ENCODE measurements at regions not wholly inside any gene's neighbourhood (a gene's known extent, or its start where the extent isn't known, plus 50 kb on each side); places are given as distances from the start of the nearest gene placed in this dataset.

DNA sequence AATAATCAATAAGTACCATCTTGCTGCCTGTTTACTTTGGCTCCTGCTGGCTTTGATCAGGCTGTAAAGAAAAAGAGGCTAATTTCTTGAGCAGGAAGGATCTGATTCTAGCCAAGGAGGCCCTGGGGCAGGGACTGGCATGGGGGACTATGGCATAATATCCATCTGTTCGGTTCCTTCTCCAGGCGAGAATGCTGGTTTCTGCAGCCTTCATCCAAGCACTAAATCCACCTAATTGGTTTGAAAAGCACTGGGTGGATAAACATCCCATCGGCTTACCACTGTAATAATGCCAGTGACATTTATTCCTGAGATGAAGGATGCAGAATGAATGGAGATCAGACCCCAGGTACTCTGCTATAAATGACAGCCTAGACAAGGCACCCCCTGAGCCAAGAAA lies 180.0 kb upstream of the ASIC2 start:
- no peak for DNase-seq (ENCODE audit: extremely low read depth, low read depth, low spot score)

- no peak for DNase-seq (ENCODE audit: extremely low read depth, low read depth, low spot score)
Observed at GRCh38 chr17:33474789-33475188, 181.7 kb upstream of the ASIC2 start.

- DNase-seq (ENCODE audit: extremely low read depth, low read depth, low spot score), result no peak
Observed at GRCh38 chr17:33475594-33475993, 182.5 kb upstream of the ASIC2 start.

DNA sequence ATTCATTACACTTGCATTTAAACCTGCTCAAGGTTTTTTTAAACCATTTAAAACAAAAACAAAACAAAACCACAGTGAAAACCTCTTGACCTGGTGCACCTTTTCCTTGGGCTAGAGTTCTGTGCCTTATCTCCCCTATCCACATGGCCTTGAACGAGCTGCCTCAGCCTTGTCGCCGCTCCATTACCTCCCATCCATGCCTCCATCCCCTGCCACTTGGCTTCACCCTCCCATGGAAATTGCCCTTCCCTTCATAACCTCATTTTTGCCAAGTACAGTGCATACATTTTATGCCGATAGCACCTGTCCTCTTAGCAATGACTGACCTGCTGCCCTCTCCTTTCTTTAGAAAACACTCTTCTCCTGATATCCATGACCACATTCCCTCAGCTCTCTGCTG lies 188.6 kb upstream of the ASIC2 start:
- no peak for DNase-seq (ENCODE audit: extremely low read depth, low read depth, low spot score)

GRCh38 chr17:33482636-33483035 lies 189.5 kb upstream of the ASIC2 start:
- DNase-seq (ENCODE audit: extremely low read depth, low read depth, low spot score), result no peak

DNA sequence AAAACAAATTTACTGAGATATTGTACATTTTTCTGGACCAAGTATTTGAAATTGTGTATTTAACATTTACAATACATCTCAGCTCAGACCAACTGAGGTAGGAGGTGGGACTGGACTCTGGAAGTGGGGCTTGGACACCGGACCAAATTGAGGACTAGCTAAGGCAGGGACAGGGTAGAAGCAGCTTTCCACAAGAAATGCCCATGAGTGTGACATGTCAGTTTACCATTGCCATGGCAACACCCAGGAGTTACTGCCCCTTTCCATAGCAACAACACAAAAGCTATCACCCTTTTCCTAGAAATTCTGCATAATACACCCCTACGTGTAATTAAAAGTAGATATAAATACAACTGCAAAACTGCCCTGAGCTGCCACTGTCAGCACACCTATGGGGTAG lies 191.5 kb upstream of the ASIC2 start:
- no peak for DNase-seq (ENCODE audit: extremely low read depth, low read depth, low spot score)

GRCh38 chr17:33486135-33486885 lies 193.2 kb upstream of the ASIC2 start:
- no peak for DNase-seq (ENCODE audit: extremely low read depth, low read depth, low spot score)

DNA sequence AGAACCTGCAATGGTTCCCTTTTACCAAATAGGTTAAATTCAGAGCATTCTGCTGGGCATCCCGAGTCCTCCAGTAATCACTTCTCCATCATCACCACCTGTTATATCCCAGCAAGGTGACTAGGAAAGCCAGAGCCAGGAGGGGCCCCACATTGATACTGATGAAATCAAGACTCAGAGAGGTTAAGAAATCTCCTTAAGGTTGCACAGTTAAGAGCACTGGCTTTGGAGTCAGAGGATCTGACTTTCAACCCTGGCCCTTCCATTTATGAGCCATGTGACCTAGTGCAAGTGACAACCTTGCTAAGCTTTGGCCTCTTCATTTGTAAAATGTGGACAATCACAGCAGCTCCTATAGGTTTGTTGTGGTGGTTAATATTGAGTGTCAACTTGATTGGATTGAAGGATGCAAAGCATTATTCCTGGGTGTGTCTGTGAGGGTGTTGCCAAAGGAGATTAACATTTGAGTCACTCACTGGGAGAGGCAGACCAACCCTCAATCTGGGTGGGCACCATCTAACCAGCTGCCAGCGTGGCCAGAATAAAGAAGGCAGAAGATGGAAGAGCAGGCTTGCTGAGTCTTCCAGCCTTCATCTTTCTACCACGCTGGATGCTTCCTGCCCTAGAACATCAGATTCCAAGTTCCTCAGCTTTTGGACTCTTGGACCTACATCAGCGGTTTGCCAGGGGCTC lies 194.2 kb upstream of the ASIC2 start:
- DNase-seq (ENCODE audit: extremely low read depth, low read depth, low spot score), result no peak

DNA sequence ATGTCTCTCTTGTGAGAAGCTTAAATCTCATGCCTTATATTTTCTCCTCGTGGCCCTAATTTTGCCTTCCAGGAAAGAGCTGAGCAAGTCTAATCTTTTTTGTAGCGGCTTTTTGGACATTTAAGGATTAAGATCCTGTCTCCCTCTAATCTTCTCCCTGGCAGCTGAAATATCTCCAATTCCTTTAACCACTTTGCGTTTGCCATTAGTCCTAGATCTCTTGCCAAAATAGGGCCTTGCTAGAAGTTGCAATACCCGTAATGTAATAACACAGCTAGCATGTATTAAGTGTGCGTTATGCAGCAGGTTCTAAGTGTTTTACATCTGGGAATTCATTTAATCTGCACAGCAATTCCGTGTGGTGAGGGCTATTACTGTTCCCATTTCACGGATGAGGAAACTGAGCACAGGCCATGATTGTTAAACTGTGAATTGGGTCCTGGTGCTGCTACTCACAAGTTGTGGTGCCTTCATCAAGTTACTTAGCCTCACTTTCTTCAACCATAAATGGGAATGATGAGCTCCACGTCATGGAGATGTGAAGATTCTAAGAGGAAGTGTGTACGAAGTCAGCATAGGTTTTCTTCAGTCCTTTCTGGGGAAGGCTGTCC lies 198.9 kb upstream of the ASIC2 start:
- DNase-seq (ENCODE audit: extremely low read depth, low read depth, low spot score), result no peak

GRCh38 chr17:33492731-33493265 lies 199.7 kb upstream of the ASIC2 start:
- DNase-seq (ENCODE audit: extremely low read depth, low read depth, low spot score), result no peak

- DNase-seq (ENCODE audit: extremely low read depth, low read depth, low spot score), result no peak
Observed at GRCh38 chr17:33493566-33493965, 200.5 kb upstream of the ASIC2 start.

- DNase-seq (ENCODE audit: extremely low read depth, low read depth, low spot score), result no peak
Observed at GRCh38 chr17:33494151-33494550, 201.1 kb upstream of the ASIC2 start.

DNA sequence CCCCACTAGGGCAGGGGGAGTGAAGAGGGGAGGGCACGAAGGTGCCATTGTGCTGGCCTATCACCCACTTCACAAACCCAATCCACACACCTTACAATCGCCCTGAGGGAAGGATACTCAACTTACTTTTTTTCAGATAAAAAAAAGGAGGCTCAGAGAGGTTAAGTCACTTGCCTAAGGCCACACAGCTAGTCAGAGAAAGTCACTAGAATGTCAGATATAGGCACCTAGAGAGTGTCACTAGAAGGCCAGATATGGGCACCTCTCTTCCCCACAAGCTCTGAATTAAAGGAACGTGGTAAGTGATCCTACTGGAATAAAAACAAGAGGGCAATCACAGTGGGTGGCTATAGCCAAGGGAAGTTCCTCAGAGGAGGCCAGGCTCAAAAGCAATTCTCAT lies 204.5 kb upstream of the ASIC2 start:
- no peak for DNase-seq (ENCODE audit: extremely low read depth, low read depth, low spot score)

DNA sequence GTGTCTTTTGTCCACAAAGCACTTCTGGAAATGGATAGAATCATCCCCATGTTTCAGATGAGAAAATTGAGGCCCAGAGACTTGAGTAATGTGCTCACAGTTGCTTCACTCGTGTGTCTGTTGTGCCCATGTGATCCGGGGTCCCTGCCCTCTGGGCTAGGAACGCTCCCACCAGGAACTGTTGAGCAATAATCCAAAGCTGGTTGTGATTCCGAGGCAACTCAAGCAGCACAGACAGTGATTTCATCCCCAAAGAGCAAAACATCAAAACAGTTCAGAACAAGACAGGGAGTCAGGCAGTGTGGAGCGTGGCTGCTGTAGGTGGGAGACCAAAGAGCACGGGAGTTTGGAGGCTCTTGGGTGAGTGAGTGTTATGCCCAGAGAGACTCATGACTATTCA lies 205.0 kb upstream of the ASIC2 start:
- DNase-seq (ENCODE audit: extremely low read depth, low read depth, low spot score), result no peak

DNA sequence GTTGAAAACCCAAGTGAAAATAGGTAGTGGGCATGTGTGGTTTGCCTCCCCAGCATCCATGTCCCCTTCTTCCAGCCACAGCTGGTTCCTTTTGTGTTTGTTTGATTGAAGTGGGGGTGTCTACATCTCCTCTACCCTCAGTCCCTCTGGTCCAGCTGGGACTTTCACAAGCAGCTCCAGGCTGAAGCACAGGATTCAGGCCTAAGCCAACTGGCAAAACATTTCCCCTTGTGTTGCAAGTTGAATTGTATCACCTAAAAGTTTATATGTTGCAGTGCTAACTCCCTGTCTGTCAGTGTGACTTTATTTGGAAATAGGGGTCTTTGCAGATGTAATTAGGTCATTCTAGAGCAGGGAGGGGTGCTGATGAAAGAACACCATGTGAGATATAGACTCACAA lies 205.9 kb upstream of the ASIC2 start:
- no peak for DNase-seq (ENCODE audit: extremely low read depth, low read depth, low spot score)

GRCh38 chr17:33500151-33500550 lies 207.1 kb upstream of the ASIC2 start:
- DNase-seq (ENCODE audit: extremely low read depth, low read depth, low spot score), result no peak

- DNase-seq (ENCODE audit: extremely low read depth, low read depth, low spot score), result no peak
Observed at GRCh38 chr17:33501185-33501584, 208.1 kb upstream of the ASIC2 start.

DNA sequence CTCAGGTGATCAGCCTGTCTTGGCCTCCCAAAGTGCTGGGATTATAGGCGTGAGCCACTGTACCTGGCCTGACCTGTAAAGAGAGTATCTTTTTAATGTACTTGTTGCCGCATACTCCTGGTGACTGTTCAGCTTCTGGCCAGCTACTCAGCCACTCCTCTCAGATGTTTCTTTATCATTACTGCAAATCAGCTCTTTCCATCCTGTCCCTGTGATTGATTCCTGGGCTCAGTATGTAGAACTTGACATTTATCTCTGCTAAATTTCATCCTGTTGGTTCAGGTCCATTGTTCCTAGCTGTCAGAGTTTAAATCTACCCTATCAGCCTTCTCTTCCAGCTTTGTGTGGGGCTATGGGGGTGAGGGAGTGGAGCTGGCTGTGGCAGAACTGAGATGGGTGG lies 211.5 kb upstream of the ASIC2 start:
- DNase-seq (ENCODE audit: extremely low read depth, low read depth, low spot score), result no peak

- no peak for DNase-seq (ENCODE audit: extremely low read depth, low read depth, low spot score)
Observed at GRCh38 chr17:33506889-33507650, 214.0 kb upstream of the ASIC2 start.

DNA sequence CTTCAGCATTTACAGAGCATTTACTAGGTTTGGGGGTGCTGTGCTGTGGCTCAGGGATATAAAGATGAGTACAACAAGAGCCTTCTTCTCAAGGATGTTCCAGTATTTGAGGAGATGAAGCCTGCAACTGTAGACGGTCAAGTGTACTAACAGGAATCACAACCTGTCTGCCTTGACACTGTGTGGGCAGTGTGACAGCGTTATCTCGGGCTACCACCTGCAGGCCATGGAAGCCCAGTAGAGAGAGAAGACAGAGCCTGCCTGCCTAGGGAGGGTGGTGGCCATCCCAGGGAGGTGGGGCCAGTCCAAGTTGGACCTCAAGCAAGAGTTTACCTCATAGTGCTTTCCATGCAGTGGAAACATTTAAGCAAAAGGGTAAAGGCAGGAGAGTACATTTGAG lies 215.1 kb upstream of the ASIC2 start:
- DNase-seq (ENCODE audit: extremely low read depth, low read depth, low spot score), result no peak

- DNase-seq (ENCODE audit: extremely low read depth, low read depth, low spot score), result no peak
Observed at GRCh38 chr17:33509331-33509730, 216.2 kb upstream of the ASIC2 start.

All from glomerular endothelial cell (primary cell).